Activated T-helper 1 cell treated with Interleukin-2 at 50 U/mL for 16 hours (primary cell): ENCODE measurements at regions not wholly inside any gene's neighbourhood (a gene's known extent, or its start where the extent isn't known, plus 50 kb on each side); places are given as distances from the start of the nearest gene placed in this dataset.
"Not testable (repeated sequence)": the region's sequence is repeated elsewhere in the genome, so short reads cannot be mapped to it uniquely, and the experiment has no call there.

ENCODE experiments used
- DNase-seq: peaks from one replicate; pipeline ENCODE4 v3.0.0-alpha.2; 2020; ENCODE audit warnings: low read depth

- not testable (repeated sequence) for DNase-seq
Observed at GRCh38 chr7:29703830-29704229, 102.5 kb upstream of the WIPF3 start.

- not testable (repeated sequence) for DNase-seq
Observed at GRCh38 chr7:29709002-29709401, 97.3 kb upstream of the WIPF3 start.

GRCh38 chr7:29723127-29723526, 83.2 kb upstream of the WIPF3 start:
- DNase-seq, result not testable (repeated sequence)

- DNase-seq, result no peak
Observed at GRCh38 chr7:29723599-29723998, 82.7 kb upstream of the WIPF3 start.

- DNase-seq, result not testable (repeated sequence)
Observed at GRCh38 chr7:29729534-29730165, 76.7 kb upstream of the WIPF3 start.

- no peak for DNase-seq
Observed at GRCh38 chr7:29734246-29734731, 72.0 kb upstream of the WIPF3 start.

GRCh38 chr7:29747645-29748245, 58.6 kb upstream of the WIPF3 start:
- not testable (repeated sequence) for DNase-seq

GRCh38 chr7:29748286-29749099, 57.8 kb upstream of the WIPF3 start:
- no peak for DNase-seq

- no peak for DNase-seq
Observed at GRCh38 chr7:29749701-29750321, 56.5 kb upstream of the WIPF3 start.

- not testable (repeated sequence) for DNase-seq
Observed at GRCh38 chr7:29750373-29750940, 55.9 kb upstream of the WIPF3 start.

GRCh38 chr7:29751012-29751411, 55.3 kb upstream of the WIPF3 start:
- DNase-seq, result not testable (repeated sequence)

- no peak for DNase-seq
Observed at GRCh38 chr7:29754874-29755490, 51.3 kb upstream of the WIPF3 start.
